Mesenchymal stem cell (in vitro differentiated cells and primary cell): ENCODE measurements at regions not wholly inside any gene's neighbourhood (a gene's known extent, or its start where the extent isn't known, plus 50 kb on each side); places are given as distances from the start of the nearest gene placed in this dataset.

Experiments used
- DNase-seq: peaks from one replicate; pipeline ENCODE4 v3.0.0-alpha.2; 2013
- H2AFZ ChIP-seq: one replicate; pipeline ENCODE4 v1.6.1; 2013; ENCODE audit warnings: low read depth, mild to moderate bottlenecking, control low read depth, inconsistent platforms, low read length, moderate library complexity
- H2AK5ac ChIP-seq: 2 replicates; pipeline ENCODE4 v1.6.1; 2013; ENCODE audit warnings: low read length, moderate library complexity, mild to moderate bottlenecking, inconsistent platforms; ENCODE audit not compliant: severe bottlenecking
- H2BK120ac ChIP-seq: one replicate; pipeline ENCODE4 v1.6.1; 2013; ENCODE audit warnings: low read depth, mild to moderate bottlenecking, inconsistent platforms, low read length, moderate library complexity
- H2BK12ac ChIP-seq, 2 experiments: one replicate each; pipeline ENCODE4 v1.6.1; 2013; ENCODE audit warnings: inconsistent platforms in 2 of 2, low read length in 2 of 2, mild to moderate bottlenecking in 2 of 2, moderate library complexity in 2 of 2, control low read depth in 1 of 2
- H2BK15ac ChIP-seq: one replicate; pipeline ENCODE4 v1.6.1; 2013; ENCODE audit warnings: mild to moderate bottlenecking, low read depth, inconsistent platforms; ENCODE audit not compliant: poor library complexity, severe bottlenecking
- H2BK5ac ChIP-seq: 2 replicates; pipeline ENCODE4 v1.6.1; 2013; ENCODE audit warnings: low read depth, mild to moderate bottlenecking, low read length, control low read depth, inconsistent platforms; ENCODE audit not compliant: poor library complexity, severe bottlenecking
- H3K14ac ChIP-seq, 2 experiments: one replicate each; pipeline ENCODE4 v1.6.1; 2013; ENCODE audit warnings: inconsistent platforms in 2 of 2, low read length in 2 of 2, control low read depth in 1 of 2, mild to moderate bottlenecking in 1 of 2, moderate library complexity in 1 of 2
- H3K18ac ChIP-seq, 2 experiments: one replicate each; pipeline ENCODE4 v1.6.1; 2013; ENCODE audit warnings: inconsistent platforms in 2 of 2, low read length in 2 of 2, control low read depth in 1 of 2, low read depth in 1 of 2, mild to moderate bottlenecking in 1 of 2
- H3K23ac ChIP-seq, 2 experiments: one replicate each; pipeline ENCODE4 v1.6.1; 2013; ENCODE audit warnings: inconsistent platforms in 2 of 2, low read length in 2 of 2, mild to moderate bottlenecking in 2 of 2, moderate library complexity in 2 of 2, control low read depth in 1 of 2
- H3K27ac ChIP-seq: 2 replicates; pipeline ENCODE4 v1.5.1; 2013; ENCODE audit warnings: mild to moderate bottlenecking, moderate library complexity, low read length, control low read depth, inconsistent platforms; ENCODE audit not compliant: poor library complexity, severe bottlenecking
- H3K27me3 ChIP-seq, 2 experiments: 2 replicates each; pipeline versions ENCODE4 v1.6.1 to v1.7.0; 2013; ENCODE audit warnings: low read length in 2 of 2, mild to moderate bottlenecking in 2 of 2, moderate library complexity in 2 of 2, control low read depth in 1 of 2, inconsistent platforms in 1 of 2; ENCODE audit not compliant: control insufficient read depth in 1 of 2, insufficient read depth in 1 of 2
- H3K36me3 ChIP-seq, 2 experiments: 2 replicates each; pipeline versions ENCODE4 v1.6.1 to v1.7.0; 2013; ENCODE audit warnings: low read length in 2 of 2, control low read depth in 1 of 2, inconsistent platforms in 1 of 2, low read depth in 1 of 2, mild to moderate bottlenecking in 1 of 2; ENCODE audit not compliant: insufficient read depth in 2 of 2, control insufficient read depth in 1 of 2
- H3K4ac ChIP-seq, 2 experiments: one replicate each; pipeline ENCODE4 v1.6.1; 2013; ENCODE audit warnings: inconsistent platforms in 2 of 2, low read length in 2 of 2, mild to moderate bottlenecking in 2 of 2, moderate library complexity in 2 of 2, control low read depth in 1 of 2, low read depth in 1 of 2
- H3K4me1 ChIP-seq: 2 replicates; pipeline ENCODE4 v1.6.1; 2013; ENCODE audit warnings: low read depth, low read length, control low read depth; ENCODE audit not compliant: control insufficient read depth, insufficient read depth
- H3K4me2 ChIP-seq: 2 replicates; pipeline ENCODE4 v1.6.1; 2013; ENCODE audit warnings: low read length, mild to moderate bottlenecking, inconsistent platforms; ENCODE audit not compliant: poor library complexity, severe bottlenecking
- H3K4me3 ChIP-seq, 2 experiments: 2 replicates each; pipeline versions ENCODE4 v1.5.1 to v1.7.0; 2013; ENCODE audit warnings: low read length in 2 of 2, mild to moderate bottlenecking in 2 of 2, control low read depth in 1 of 2, low read depth in 1 of 2; ENCODE audit not compliant: insufficient read depth in 1 of 2
- H3K79me1 ChIP-seq: replicated peaks from 2 replicates; pipeline ENCODE4 v1.6.1; 2013; ENCODE audit warnings: mild to moderate bottlenecking, control low read depth, low read length, inconsistent platforms; ENCODE audit not compliant: poor library complexity, severe bottlenecking
- H3K9ac ChIP-seq: 2 replicates; pipeline ENCODE4 v1.7.0; 2013; ENCODE audit warnings: mild to moderate bottlenecking, low read length, moderate library complexity
- H3K9me3 ChIP-seq: 2 replicates; pipeline ENCODE4 v1.7.0; 2013; ENCODE audit warnings: mild to moderate bottlenecking, low read length; ENCODE audit not compliant: control insufficient read depth
- H4K8ac ChIP-seq: one replicate; pipeline ENCODE4 v1.6.1; 2013; ENCODE audit warnings: inconsistent platforms, mild to moderate bottlenecking, low read length, moderate library complexity
- H4K91ac ChIP-seq: one replicate; pipeline ENCODE4 v1.6.1; 2013; ENCODE audit warnings: mild to moderate bottlenecking, low read length, inconsistent platforms
- WGBS: methylation state at CpG from one replicate; pipeline ENCODE4 v1.1.7; 2013; ENCODE audit warnings: mixed read lengths; 5-methylcytosine and 5-hydroxymethylcytosine counted together

GRCh38 chr2:67879586-67880290, 183.1 kb downstream of the C1D start:
- no peak overlapping the region for H2BK120ac ChIP-seq
- H3K79me1 ChIP-seq, result no peaks in the 10 kb centered on the region
- H3K9ac ChIP-seq, result peak overlapping the region; percentile 34
- no peak overlapping the region for H2BK12ac ChIP-seq
- H2AK5ac ChIP-seq, result peak overlapping the region; percentile 6
- no peak overlapping the region for H2AFZ ChIP-seq
- H3K14ac ChIP-seq, result no peak overlapping the region
- no peaks in the 10 kb centered on the region for H3K27me3 ChIP-seq
- WGBS, result 38% methylated on average over 4 of the region's 4 CpGs
- H3K4me3 ChIP-seq, result peak overlapping the region in 1 of 2 experiments; percentile 26
- H3K36me3 ChIP-seq, result no peaks in the 10 kb centered on the region
- H2BK5ac ChIP-seq, result peak overlapping the region; percentile 84
- DNase-seq, result peak; percentile 47
- H2BK15ac ChIP-seq, result no peak overlapping the region
- H3K4me1 ChIP-seq, result peaks cover 8% of the 10 kb centered on the region
- H3K27ac ChIP-seq, result peak overlapping the region; percentile 87
- no peaks in the 10 kb centered on the region for H3K9me3 ChIP-seq
- no peak overlapping the region for H4K91ac ChIP-seq
- H3K18ac ChIP-seq, result no peak overlapping the region
- no peak overlapping the region for H4K8ac ChIP-seq
- no peak overlapping the region for H3K4ac ChIP-seq
- no peak overlapping the region for H3K4me2 ChIP-seq
- H3K23ac ChIP-seq, result no peak overlapping the region

GRCh38 chr2:67880291-67880761, 182.5 kb downstream of the C1D start:
- H3K4me1 ChIP-seq, result peaks cover 8% of the 10 kb centered on the region
- no peak overlapping the region for H3K4ac ChIP-seq
- no peak for DNase-seq
- H3K27ac ChIP-seq, result peak overlapping the region; percentile 87
- no peak overlapping the region for H4K91ac ChIP-seq
- H2AK5ac ChIP-seq, result no peak overlapping the region
- H3K23ac ChIP-seq, result no peak overlapping the region
- H2BK120ac ChIP-seq, result no peak overlapping the region
- no peaks in the 10 kb centered on the region for H3K79me1 ChIP-seq
- no peaks in the 10 kb centered on the region for H3K27me3 ChIP-seq
- no peaks in the 10 kb centered on the region for H3K36me3 ChIP-seq
- no peak overlapping the region for H3K14ac ChIP-seq
- H2BK15ac ChIP-seq, result no peak overlapping the region
- peak overlapping the region in 1 of 2 experiments; percentile 25 for H2BK12ac ChIP-seq
- peak overlapping the region; percentile 34 for H3K9ac ChIP-seq
- WGBS, result 38% methylated on average over 8 of the region's 10 CpGs
- no peak overlapping the region for H3K18ac ChIP-seq
- no peaks in the 10 kb centered on the region for H3K9me3 ChIP-seq
- peak overlapping the region; percentile 84 for H2BK5ac ChIP-seq
- H4K8ac ChIP-seq, result no peak overlapping the region
- peak overlapping the region in 1 of 2 experiments; percentile 26 for H3K4me3 ChIP-seq
- H3K4me2 ChIP-seq, result no peak overlapping the region
- H2AFZ ChIP-seq, result no peak overlapping the region

GRCh38 chr2:67881816-67882215, 181.0 kb downstream of the C1D start:
- no peak overlapping the region for H2AK5ac ChIP-seq
- H4K8ac ChIP-seq, result no peak overlapping the region
- H3K9me3 ChIP-seq, result no peaks in the 10 kb centered on the region
- H3K23ac ChIP-seq, result no peak overlapping the region
- H3K27ac ChIP-seq, result peak overlapping the region; percentile 1
- no peak overlapping the region for H2BK12ac ChIP-seq
- H3K14ac ChIP-seq, result no peak overlapping the region
- peaks cover 8% of the 10 kb centered on the region for H3K4me1 ChIP-seq
- H3K18ac ChIP-seq, result no peak overlapping the region
- no peaks in the 10 kb centered on the region for H3K79me1 ChIP-seq
- no peak overlapping the region for H3K4me2 ChIP-seq
- WGBS, result 88% methylated on average over 4 of the region's 4 CpGs
- no peaks in the 10 kb centered on the region for H3K27me3 ChIP-seq
- no peak overlapping the region for H2BK5ac ChIP-seq
- no peak overlapping the region for H3K4ac ChIP-seq
- no peak overlapping the region for H4K91ac ChIP-seq
- no peak overlapping the region for H2AFZ ChIP-seq
- no peak overlapping the region for H2BK120ac ChIP-seq
- no peak overlapping the region for H3K9ac ChIP-seq
- no peak overlapping the region for H2BK15ac ChIP-seq
- H3K4me3 ChIP-seq, result no peak overlapping the region
- no peak for DNase-seq
- H3K36me3 ChIP-seq, result no peaks in the 10 kb centered on the region

GRCh38 chr2:67883316-67884087, 179.3 kb downstream of the C1D start:
- Histone ChIP-seq H2BK12ac (no peak overlapping the region), H2AK5ac (no peak overlapping the region), H2BK120ac (no peak overlapping the region), H3K4me1 (peaks cover 8% of the 10 kb centered on the region), H2BK5ac (no peak overlapping the region), H3K23ac (no peak overlapping the region), H3K79me1 (no peaks in the 10 kb centered on the region), H3K36me3 (no peaks in the 10 kb centered on the region), H2BK15ac (no peak overlapping the region), H3K27me3 (no peaks in the 10 kb centered on the region), H3K27ac (no peak overlapping the region), H3K4ac (no peak overlapping the region), H4K8ac (no peak overlapping the region), H3K4me2 (no peak overlapping the region), H3K9me3 (no peaks in the 10 kb centered on the region), H3K9ac (no peak overlapping the region), H3K14ac (no peak overlapping the region), H4K91ac (no peak overlapping the region), H2AFZ (no peak overlapping the region), H3K18ac (no peak overlapping the region), H3K4me3 (no peak overlapping the region)
- DNase-seq, result no peak
- WGBS, result 84% methylated on average over 3 of the region's 3 CpGs
